Heart right ventricle (tissue), 16 donors: ENCODE measurements at regions not wholly inside any gene's neighbourhood (a gene's known extent, or its start where the extent isn't known, plus 50 kb on each side); places are given as distances from the start of the nearest gene placed in this dataset.

Experiments used
- ATAC-seq, 8 donors: fragments of 200-7000 bp; cut with Tn5 transposase; one replicate each; pipeline ENCODE4 v1.9.1; 2020; ENCODE audit warnings: mild to moderate bottlenecking in 8 of 8, moderate library complexity in 8 of 8, moderate number of reproducible peaks in 1 of 8
- DNase-seq, 2 donors: peaks; one replicate each; pipeline ENCODE4 v3.0.0-alpha.2; 2020
- H3K27ac ChIP-seq, 10 donors: fragments of 200-600 bp; sonication (generic) in 2 of 10; one replicate each; pipeline versions ENCODE4 v1.5.0 to v1.8.0; 2020 to 2022; ENCODE audit warnings: mild to moderate bottlenecking in 3 of 10
- H3K27me3 ChIP-seq, 7 donors: fragments of 200-600 bp; one replicate each; pipeline ENCODE4 v1.8.0; 2021 to 2022; ENCODE audit warnings: mild to moderate bottlenecking in 2 of 7
- H3K36me3 ChIP-seq, 9 donors: fragments of 200-600 bp; sonication (generic) in 1 of 9; one replicate each; pipeline versions ENCODE4 v1.5.0 to v1.8.0; 2020 to 2022; ENCODE audit warnings: mild to moderate bottlenecking in 2 of 9
- H3K4me1 ChIP-seq, 9 donors: fragments of 200-600 bp; sonication (generic) in 1 of 9; one replicate each; pipeline versions ENCODE4 v1.5.0 to v1.8.0; 2020 to 2022; ENCODE audit warnings: mild to moderate bottlenecking in 4 of 9
- H3K4me3 ChIP-seq, 10 donors: fragments of 200-600 bp; sonication (generic) in 2 of 10; one replicate each; pipeline versions ENCODE4 v1.5.0 to v1.8.0; 2020 to 2022; ENCODE audit warnings: mild to moderate bottlenecking in 7 of 10, moderate library complexity in 2 of 10
- H3K9me3 ChIP-seq, 11 donors: fragments of 200-600 bp in 10 of 11; sonication (generic) in 2 of 11; one replicate each; pipeline versions ENCODE4 v1.5.0 to v1.8.0; 2013 to 2022; ENCODE audit warnings: mild to moderate bottlenecking in 2 of 11, control low read depth in 1 of 11, moderate library complexity in 1 of 11
- WGBS, 2 donors: extraction: QIAGEN DNeasy Blood & Tissue Kit; methylation state at CpG; one replicate each; pipeline ENCODE4 v1.1.7; 2013; ENCODE audit warnings: inconsistent platforms in 1 of 2; 5-methylcytosine and 5-hydroxymethylcytosine counted together
- intact Hi-C, 10 donors: fragments of 100-400 bp; cut with DNase I; formaldehyde crosslinking; loops; one replicate each; pipeline versions ENCODE4 v1.11.1 to v1.14.2; 2022
- TF ChIP-seq, protein P1 (sequence below), 9 donors: fragments of 200-600 bp; sonication (generic) in 2 of 9; IDR thresholded peaks; one replicate each; pipeline versions ENCODE4 v1.5.0 to v1.8.0; 2021 to 2022; ENCODE audit warnings: antibody characterized with exemption in 9 of 9, mild to moderate bottlenecking in 5 of 9, moderate library complexity in 1 of 9
- donor health status: Arrhythmogenic right ventricular cardiomyopathy.
- donor health status: ischemic (EF 13 %, LVEDD 7.1; RV severe dilation, severe dysfunction).
- donor health status: healthy with polysubstance abuse.
- donor health status: DM: no; HTN: yes; CAD: no.
- donor health status: DM: no; HTN: no; CAD: no.
- donor health status: ischemic (EF 25% LVEDD 6.9; RV normal size, moderate dysfunction).
- donor health status: ischemic (EF 25% LVEDD 5.7; RV mildly dilated, moderate dysfunction).
- donor health status: healthy.
- donor health status: DM: yes; HTN: yes; CAD: no.
- donor health status: Ischemic cardiomyopathy.
- donor health status: ischemic (EF 35%, LVEDD 5.7; RV mildly dilated, moderate dysfunction).
- donor health status: nonischemic (EF 11% LVEDD 7.7; RV severe dilation, severe dysfunction).
- donor health status: DM: yes; HTN: yes; CAD: no.
- donor health status: PGD.
- donor health status: ischemic (EF 29% LVEDD 5.4; RV normal size, mild dysfunction).
- donor health status: nonischemic (EF 23%, LVEDD 6.1; RV moderate dilation, normal function).

DNA sequence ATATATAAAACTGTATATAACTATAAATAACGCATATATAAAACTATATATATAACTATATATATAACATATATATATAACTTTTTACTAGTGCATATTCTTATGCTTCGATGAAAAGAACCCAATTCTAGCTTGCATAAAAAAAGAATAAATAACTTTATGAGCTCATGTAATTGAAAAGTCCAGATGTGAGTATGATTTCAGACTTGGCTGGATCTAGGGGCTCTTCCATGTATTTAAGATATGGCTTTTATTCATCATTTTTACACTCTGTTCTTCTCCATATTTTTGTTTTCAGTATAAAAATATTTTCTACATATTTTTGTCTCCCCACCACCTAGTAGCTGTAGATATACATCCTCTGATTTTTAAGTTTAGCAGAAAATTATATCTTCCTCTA lies 417.5 kb downstream of the CDH11 start:
- Histone ChIP-seq H3K4me1 (no peaks in the 10 kb centered on the region), H3K9me3 (peaks cover 0 to 6% (median 0%) of the 10 kb centered on the region in 11 donors), H3K4me3 (no peak overlapping the region), H3K27me3 (no peaks in the 10 kb centered on the region), H3K27ac (no peak overlapping the region), H3K36me3 (no peaks in the 10 kb centered on the region)
- no peak for ATAC-seq
- intact Hi-C loops, result no loop called here
- no peak for DNase-seq
- TF ChIP-seq, protein P1, sequence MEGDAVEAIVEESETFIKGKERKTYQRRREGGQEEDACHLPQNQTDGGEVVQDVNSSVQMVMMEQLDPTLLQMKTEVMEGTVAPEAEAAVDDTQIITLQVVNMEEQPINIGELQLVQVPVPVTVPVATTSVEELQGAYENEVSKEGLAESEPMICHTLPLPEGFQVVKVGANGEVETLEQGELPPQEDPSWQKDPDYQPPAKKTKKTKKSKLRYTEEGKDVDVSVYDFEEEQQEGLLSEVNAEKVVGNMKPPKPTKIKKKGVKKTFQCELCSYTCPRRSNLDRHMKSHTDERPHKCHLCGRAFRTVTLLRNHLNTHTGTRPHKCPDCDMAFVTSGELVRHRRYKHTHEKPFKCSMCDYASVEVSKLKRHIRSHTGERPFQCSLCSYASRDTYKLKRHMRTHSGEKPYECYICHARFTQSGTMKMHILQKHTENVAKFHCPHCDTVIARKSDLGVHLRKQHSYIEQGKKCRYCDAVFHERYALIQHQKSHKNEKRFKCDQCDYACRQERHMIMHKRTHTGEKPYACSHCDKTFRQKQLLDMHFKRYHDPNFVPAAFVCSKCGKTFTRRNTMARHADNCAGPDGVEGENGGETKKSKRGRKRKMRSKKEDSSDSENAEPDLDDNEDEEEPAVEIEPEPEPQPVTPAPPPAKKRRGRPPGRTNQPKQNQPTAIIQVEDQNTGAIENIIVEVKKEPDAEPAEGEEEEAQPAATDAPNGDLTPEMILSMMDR (IDR thresholded peaks at IDR 0.05), result no peak
- 79 to 82% methylated on average over 2 of the region's 2 CpGs for WGBS, 2 donors

DNA sequence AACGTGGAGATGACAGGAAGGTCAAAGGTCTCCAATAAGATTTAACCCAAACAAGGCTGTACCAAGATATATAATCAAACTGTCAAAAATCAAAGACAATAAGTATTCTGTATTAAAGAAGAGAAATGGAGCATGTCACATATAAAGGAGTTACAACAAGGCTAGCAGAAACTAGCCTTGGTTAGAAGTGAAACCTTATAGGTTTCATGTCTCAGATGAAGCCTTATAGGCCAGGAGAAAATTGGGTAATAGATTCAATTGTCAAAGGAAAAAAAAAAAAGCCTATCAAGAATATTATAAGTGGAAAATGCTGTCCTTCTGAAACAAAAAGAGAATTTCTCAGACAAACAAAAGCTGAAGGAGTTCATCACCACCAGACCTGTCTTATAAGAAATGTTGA lies 419.4 kb downstream of the CDH11 start:
- Histone ChIP-seq H3K36me3 (no peaks in the 10 kb centered on the region), H3K27me3 (no peaks in the 10 kb centered on the region), H3K4me3 (no peak overlapping the region), H3K9me3 (peaks cover 0 to 6% (median 0%) of the 10 kb centered on the region in 11 donors), H3K4me1 (no peaks in the 10 kb centered on the region), H3K27ac (no peak overlapping the region)
- DNase-seq (no peak), ATAC-seq (no peak)
- intact Hi-C loops, result no loop called here
- 51 to 62% methylated on average over 1 of the region's 1 CpG for WGBS, 2 donors
- TF ChIP-seq, protein P1 (IDR thresholded peaks at IDR 0.05), result no peak

GRCh38 chr16:64700628-64701027 lies 421.2 kb downstream of the CDH11 start:
- TF ChIP-seq, protein P1 (IDR thresholded peaks at IDR 0.05), result no peak
- H3K27me3 ChIP-seq, result no peaks in the 10 kb centered on the region
- no peak for DNase-seq
- intact Hi-C loops, result no loop called here
- no peak for ATAC-seq
- 89 to 92% methylated on average over 3 of the region's 3 CpGs for WGBS, 2 donors
- H3K4me3 ChIP-seq, result no peak overlapping the region
- H3K36me3 ChIP-seq, result no peaks in the 10 kb centered on the region
- no peaks in the 10 kb centered on the region for H3K4me1 ChIP-seq
- no peak overlapping the region for H3K27ac ChIP-seq
- peaks cover 0 to 6% (median 0%) of the 10 kb centered on the region in 11 donors for H3K9me3 ChIP-seq

GRCh38 chr16:64696866-64697265 lies 425.0 kb downstream of the CDH11 start:
- no peaks in the 10 kb centered on the region for H3K36me3 ChIP-seq
- DNase-seq (no peak), ATAC-seq (no peak)
- no peaks in the 10 kb centered on the region for H3K27me3 ChIP-seq
- no peak overlapping the region for H3K4me3 ChIP-seq
- H3K4me1 ChIP-seq, result no peaks in the 10 kb centered on the region
- no peak overlapping the region for H3K27ac ChIP-seq
- TF ChIP-seq, protein P1 (IDR thresholded peaks at IDR 0.05), result no peak
- 75 to 88% methylated on average over 1 of the region's 1 CpG for WGBS, 2 donors
- intact Hi-C loops, result no loop called here
- peaks cover 0 to 1% (median 0%) of the 10 kb centered on the region in 11 donors for H3K9me3 ChIP-seq
